ENCODE measurements at regions not wholly inside any gene's neighbourhood (a gene's known extent, or its start where the extent isn't known, plus 50 kb on each side); places are given as distances from the start of the nearest gene placed in this dataset.

GRCh38 chr4:165678236-165678935 lies 194.7 kb upstream of the TLL1 start:
- no peak for DNase-seq

GRCh38 chr4:165678936-165679325 lies 194.1 kb upstream of the TLL1 start:
- no peak for DNase-seq

GRCh38 chr4:165680821-165681220 lies 192.2 kb upstream of the TLL1 start:
- DNase-seq: no peak

DNA sequence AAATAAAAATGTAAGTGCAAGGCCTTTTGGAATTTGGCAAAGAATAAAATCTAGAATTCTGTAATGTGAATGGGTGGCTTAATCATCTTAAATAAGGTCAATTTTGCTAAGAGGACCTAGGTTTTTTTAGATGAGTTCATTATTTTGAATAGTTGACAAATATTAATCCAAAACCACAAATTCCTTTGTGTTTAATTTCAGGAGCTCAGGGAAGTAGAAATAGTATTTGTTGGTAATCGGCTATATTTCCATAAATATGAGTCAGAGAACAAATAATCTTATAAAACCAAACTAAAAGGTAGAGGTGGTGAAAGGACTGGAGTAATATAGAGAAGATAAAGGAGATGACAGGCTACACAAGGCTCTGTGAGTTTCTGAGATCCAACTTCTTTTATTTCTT lies 190.4 kb upstream of the TLL1 start:
- no peak for DNase-seq

DNA sequence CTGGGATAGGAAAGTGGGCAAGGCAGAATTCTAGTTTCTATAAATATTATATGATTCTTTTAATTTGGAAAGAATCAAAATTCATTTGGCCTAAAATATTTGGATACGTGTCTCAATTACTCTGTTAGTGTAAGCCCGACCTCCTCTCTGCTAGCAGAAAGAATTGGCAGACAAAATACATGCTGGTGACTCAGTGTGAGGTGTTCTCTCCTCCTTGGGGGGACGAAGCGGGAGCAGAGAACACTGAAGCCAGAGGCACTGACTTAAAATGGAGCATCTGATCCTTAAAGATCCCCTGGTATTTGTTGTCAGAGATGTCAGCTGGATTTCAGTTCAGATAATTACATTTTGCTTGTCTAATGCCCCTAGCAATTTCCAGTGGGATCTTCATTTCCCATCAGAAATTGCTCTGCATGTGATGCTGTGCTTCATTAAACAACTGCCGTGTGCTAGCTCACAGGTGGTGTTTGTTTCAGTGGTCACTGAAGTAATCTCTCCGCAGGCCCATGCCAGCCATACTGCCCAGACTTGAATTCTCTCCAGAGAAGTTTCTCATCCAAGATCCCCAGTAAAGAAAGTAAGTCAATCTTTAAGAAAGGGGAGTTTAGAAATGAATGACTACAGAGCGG lies 188.7 kb upstream of the TLL1 start:
- DNase-seq: no peak

DNA sequence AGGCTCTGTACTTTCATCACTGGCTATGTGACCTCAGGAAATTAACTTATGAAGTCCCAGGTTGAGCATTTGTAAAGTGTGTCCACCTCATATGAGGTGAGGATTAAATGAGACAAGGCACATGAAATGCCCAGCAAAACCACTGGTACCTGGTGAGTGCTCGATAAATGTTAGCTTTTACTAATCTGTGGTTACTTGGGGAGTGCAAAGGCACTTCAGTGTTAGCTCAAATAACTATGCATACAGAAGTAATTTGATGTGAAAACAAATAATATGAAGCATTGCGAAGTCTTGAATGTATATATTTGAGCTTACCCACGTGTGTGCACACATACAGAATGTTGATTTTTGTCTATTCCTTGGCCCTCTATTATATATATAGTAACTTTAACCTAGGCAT lies 186.3 kb upstream of the TLL1 start:
- no peak for DNase-seq

GRCh38 chr4:165689159-165689558 lies 183.9 kb upstream of the TLL1 start:
- no peak for DNase-seq

GRCh38 chr4:165692082-165692481 lies 181.0 kb upstream of the TLL1 start:
- no peak for DNase-seq

DNA sequence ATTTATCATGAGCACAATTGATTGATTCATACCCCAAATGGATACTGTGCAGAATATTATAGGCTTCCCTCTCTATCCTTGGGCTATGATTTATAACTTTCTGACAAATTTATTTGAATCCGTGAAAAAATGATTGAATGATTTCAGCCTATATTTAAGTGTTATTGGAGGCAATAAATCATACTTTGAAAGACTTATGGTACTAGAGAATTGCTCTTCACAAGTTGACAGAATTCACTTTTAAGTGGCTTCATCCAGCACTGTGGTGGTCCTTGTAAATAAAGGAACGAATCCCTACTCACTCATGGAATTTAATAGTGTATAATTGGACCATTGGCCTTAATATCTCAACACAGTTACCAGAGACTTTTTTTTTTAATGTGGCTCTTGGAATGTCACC lies 174.8 kb upstream of the TLL1 start:
- DNase-seq: no peak

DNA sequence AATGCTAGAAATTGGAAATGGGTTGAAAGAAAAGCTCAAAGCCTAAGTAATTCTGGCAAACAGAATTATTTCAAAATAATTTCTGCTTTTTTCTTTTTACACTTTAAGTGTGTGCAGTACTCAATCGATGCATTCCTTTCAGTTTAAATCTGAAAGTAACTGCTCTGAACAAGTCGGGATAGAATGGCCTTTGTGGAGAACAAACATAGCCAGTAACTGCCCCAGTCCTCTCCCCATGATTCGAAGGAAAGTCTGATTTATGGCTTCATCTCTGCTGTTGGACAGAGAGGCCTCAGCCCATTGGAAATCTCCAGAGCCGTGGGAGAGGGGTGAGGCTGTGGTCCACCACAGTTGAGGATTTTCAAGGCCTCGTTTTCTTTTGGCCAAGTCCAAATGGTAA lies 174.0 kb upstream of the TLL1 start:
- no peak for DNase-seq

GRCh38 chr4:165700855-165701254 lies 172.2 kb upstream of the TLL1 start:
- DNase-seq: no peak

DNA sequence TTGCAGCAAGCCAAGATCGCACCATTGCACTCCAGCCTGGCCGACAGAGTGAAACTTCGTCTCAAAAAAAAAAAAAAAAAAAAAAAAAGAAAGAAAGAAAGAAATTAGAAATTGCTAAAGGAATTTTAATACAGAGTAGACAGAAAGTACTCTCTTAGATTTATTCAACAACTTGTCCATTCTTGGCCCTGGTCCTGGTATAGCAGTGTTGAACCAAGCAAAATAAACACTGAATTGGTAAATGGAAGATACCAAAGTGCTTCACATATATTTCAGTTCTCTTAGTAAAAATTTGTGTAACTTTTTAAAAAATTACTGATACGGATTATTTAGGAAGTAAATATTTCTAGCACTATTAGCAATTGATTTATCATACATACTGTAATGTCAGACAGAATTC lies 165.9 kb upstream of the TLL1 start:
- no peak for DNase-seq

DNA sequence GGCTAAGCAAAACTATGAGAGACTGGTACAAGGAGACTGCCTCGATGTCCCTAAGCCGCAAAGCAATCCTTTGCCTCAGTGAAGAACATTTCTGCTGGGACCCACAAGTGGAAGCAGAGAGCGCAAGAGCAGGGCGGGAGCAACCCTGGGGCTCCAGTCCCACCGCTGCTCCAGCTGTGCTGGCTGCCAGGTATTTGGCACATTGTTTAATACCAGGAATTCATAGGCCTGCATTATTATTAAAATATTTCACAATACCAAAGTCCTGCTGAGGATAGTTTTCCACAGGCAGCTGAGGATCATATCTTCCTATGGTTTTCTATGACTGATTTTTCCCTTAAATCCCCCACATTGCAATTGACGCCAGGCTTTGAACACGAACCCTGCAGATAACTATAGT lies 163.5 kb upstream of the TLL1 start:
- DNase-seq: no peak

- DNase-seq: no peak
Observed at GRCh38 chr4:165709973-165710526, 163.0 kb upstream of the TLL1 start.

GRCh38 chr4:165711436-165711835 lies 161.6 kb upstream of the TLL1 start:
- no peak for DNase-seq

- no peak for DNase-seq
Observed at GRCh38 chr4:165711912-165712311, 161.1 kb upstream of the TLL1 start.

GRCh38 chr4:165714650-165715049 lies 158.4 kb upstream of the TLL1 start:
- no peak for DNase-seq

- no peak for DNase-seq
Observed at GRCh38 chr4:165715211-165715610, 157.8 kb upstream of the TLL1 start.

GRCh38 chr4:165715989-165716388 lies 157.0 kb upstream of the TLL1 start:
- no peak for DNase-seq

- DNase-seq: no peak
Observed at GRCh38 chr4:165716472-165716871, 156.6 kb upstream of the TLL1 start.

DNA sequence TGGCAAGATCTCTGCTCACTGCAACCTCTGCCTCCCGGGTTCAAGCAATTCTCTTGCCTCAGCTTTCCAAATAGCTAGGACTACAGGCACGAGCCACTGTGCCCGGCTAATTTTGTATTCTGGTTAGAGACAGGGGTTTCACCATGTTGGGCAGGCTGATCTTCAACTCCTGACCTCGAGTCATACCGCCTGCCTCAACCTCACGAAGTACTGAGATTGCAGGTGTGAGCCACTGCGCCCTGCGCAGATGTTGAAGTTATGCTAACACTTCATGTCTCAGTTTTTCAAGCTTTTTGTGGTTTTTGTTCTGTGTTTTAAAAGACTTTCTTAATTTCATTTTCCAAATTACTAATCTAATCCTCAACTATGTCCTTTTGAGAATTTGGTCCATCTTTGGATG lies 154.4 kb upstream of the TLL1 start:
- no peak for DNase-seq

- no peak for DNase-seq
Observed at GRCh38 chr4:165720411-165721082, 152.5 kb upstream of the TLL1 start.

GRCh38 chr4:165721815-165722214 lies 151.2 kb upstream of the TLL1 start:
- DNase-seq: no peak
